BE2C (cell line): ENCODE measurements at regions not wholly inside any gene's neighbourhood (a gene's known extent, or its start where the extent isn't known, plus 50 kb on each side); places are given as distances from the start of the nearest gene placed in this dataset.

ENCODE experiments used
- DNase-seq: peaks from one replicate; pipeline ENCODE4 v3.0.0-alpha.2; 2020
- H3K27me3 ChIP-seq: fragments of 250-450 bp; sonication (Bioruptor Pico); 2 replicates; pipeline ENCODE4 v1.5.1; 2020; ENCODE audit warnings: mild to moderate bottlenecking
- H3K36me3 ChIP-seq: fragments of 250-450 bp; sonication (Bioruptor Pico); 2 replicates; pipeline ENCODE4 v1.5.1; 2020; ENCODE audit warnings: mild to moderate bottlenecking
- H3K4me1 ChIP-seq: fragments of 250-450 bp; sonication (Bioruptor Pico); 2 replicates; pipeline ENCODE4 v1.5.1; 2020
- H3K4me3 ChIP-seq: 2 replicates; pipeline ENCODE4 v1.5.1; 2011; ENCODE audit warnings: low read depth, low read length
- H3K9me3 ChIP-seq: fragments of 250-450 bp; sonication (Bioruptor Pico); 2 replicates; pipeline ENCODE4 v1.5.1; 2020
- TF ChIP-seq, protein P1 (sequence below): IDR thresholded peaks from 2 replicates; pipeline ENCODE4 v1.5.1; 2012; ENCODE audit warnings: mild to moderate bottlenecking, low read depth, low read length

DNA sequence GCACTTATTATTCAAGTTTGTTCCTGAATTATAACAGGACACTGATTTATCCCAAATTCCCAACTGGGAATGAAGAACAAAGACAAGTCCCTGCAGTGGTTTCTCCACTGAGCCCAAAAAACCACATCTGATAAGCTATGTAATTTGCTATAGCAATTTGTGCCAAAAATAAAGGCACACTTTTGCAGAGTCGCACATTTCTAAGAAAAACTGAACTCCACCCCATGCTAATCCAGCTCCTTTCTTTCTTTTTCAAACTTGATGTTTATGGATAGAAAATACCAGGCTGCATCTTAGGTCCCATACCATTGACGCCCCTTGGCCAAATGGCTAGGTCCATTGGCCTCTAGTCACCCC, 170.2 kb upstream of the CITED2 start:
- H3K4me1 ChIP-seq, result no peaks in the 10 kb centered on the region
- H3K9me3 ChIP-seq, result no peaks in the 10 kb centered on the region
- H3K36me3 ChIP-seq, result no peaks in the 10 kb centered on the region
- H3K4me3 ChIP-seq, result no peak overlapping the region
- DNase-seq, result no peak
- no peaks in the 10 kb centered on the region for H3K27me3 ChIP-seq
- TF ChIP-seq, protein P1, sequence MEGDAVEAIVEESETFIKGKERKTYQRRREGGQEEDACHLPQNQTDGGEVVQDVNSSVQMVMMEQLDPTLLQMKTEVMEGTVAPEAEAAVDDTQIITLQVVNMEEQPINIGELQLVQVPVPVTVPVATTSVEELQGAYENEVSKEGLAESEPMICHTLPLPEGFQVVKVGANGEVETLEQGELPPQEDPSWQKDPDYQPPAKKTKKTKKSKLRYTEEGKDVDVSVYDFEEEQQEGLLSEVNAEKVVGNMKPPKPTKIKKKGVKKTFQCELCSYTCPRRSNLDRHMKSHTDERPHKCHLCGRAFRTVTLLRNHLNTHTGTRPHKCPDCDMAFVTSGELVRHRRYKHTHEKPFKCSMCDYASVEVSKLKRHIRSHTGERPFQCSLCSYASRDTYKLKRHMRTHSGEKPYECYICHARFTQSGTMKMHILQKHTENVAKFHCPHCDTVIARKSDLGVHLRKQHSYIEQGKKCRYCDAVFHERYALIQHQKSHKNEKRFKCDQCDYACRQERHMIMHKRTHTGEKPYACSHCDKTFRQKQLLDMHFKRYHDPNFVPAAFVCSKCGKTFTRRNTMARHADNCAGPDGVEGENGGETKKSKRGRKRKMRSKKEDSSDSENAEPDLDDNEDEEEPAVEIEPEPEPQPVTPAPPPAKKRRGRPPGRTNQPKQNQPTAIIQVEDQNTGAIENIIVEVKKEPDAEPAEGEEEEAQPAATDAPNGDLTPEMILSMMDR, result no peak

DNA sequence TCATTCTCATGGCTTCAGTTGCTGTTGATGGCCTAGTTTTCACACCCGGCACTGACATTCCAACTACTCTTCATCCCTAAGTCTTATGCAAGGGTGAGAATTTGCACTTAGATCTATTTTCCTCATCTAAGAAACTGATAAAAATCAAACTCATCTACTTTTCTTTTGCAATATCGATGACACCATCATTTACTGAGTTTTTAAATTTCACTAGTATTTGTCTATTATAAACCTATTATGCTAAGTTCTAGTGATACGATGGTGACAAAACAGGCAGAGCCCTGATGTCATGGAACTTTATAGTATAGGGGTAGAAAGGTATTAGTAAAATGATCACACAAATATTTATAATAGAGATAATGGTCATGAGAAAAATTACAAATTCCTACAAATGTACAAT, 167.9 kb upstream of the CITED2 start:
- no peak for DNase-seq
- Histone ChIP-seq H3K9me3 (no peaks in the 10 kb centered on the region), H3K36me3 (no peaks in the 10 kb centered on the region), H3K4me1 (no peaks in the 10 kb centered on the region), H3K27me3 (no peaks in the 10 kb centered on the region), H3K4me3 (no peak overlapping the region)
- TF ChIP-seq, protein P1, result no peak

DNA sequence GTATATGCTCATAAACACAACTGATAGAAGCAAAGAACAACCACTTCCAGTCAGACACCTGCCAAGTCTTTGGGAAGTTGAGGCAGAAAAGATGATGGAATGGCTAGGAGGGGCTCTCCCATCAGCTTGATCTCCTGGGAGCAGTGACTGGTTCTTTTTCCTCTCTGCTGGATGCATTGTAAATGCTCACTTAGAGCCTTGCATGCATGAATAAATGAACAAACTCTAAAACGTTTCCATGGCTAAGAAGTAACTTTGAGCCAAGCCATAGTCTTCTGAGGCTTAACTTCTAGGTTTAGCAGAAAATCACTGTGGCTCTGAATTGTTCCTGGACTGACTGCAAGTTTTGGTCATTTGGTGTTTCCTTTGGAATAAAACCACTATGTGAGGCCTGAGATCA, 166.4 kb upstream of the CITED2 start:
- Histone ChIP-seq H3K36me3 (no peaks in the 10 kb centered on the region), H3K4me1 (no peaks in the 10 kb centered on the region), H3K9me3 (no peaks in the 10 kb centered on the region), H3K4me3 (no peak overlapping the region), H3K27me3 (no peaks in the 10 kb centered on the region)
- TF ChIP-seq, protein P1, result no peak
- DNase-seq, result no peak

DNA sequence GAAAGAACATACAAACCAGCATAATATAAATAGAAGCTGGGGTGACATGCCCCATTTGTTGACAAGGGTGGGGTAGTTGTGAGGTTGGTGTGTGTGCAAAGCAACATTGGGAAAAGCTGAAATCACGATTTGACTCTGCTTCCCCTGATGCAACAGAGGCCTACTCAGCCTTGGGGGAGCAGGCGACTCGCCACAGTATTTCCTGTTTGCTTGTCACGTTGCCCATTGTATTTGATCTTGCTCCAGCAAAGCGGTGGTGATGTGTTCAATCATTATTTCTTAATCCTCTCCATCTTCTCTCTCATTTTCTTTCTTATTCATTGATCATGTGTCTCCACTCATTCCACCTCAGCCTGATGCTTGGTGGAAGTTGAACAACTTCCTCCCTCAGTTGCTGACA, 165.8 kb upstream of the CITED2 start:
- no peak overlapping the region for H3K4me3 ChIP-seq
- no peaks in the 10 kb centered on the region for H3K4me1 ChIP-seq
- H3K27me3 ChIP-seq, result no peaks in the 10 kb centered on the region
- TF ChIP-seq, protein P1, result no peak
- DNase-seq, result no peak
- no peaks in the 10 kb centered on the region for H3K9me3 ChIP-seq
- no peaks in the 10 kb centered on the region for H3K36me3 ChIP-seq

DNA sequence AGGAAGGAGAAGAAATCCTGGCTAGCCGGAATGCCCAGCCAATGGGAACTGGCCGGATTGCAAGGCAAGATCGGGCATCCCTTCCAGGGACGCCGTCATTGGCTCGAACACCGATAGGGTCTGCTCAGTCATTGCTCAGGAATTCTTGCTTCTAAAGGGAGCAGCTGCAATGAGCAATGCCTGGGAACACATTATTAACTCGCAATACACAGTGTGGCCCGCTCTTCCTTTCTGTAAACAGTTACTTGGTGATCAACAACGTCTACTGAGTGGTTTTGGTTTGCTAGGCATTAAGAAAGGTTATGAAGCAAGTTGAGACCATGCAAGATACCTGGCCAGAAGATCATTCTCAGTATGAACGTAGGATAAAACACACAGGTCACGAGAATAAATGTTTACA, 165.4 kb upstream of the CITED2 start:
- Histone ChIP-seq H3K36me3 (no peaks in the 10 kb centered on the region), H3K4me3 (no peak overlapping the region), H3K9me3 (no peaks in the 10 kb centered on the region), H3K4me1 (no peaks in the 10 kb centered on the region), H3K27me3 (no peaks in the 10 kb centered on the region)
- DNase-seq, result no peak
- TF ChIP-seq, protein P1, result no peak

DNA sequence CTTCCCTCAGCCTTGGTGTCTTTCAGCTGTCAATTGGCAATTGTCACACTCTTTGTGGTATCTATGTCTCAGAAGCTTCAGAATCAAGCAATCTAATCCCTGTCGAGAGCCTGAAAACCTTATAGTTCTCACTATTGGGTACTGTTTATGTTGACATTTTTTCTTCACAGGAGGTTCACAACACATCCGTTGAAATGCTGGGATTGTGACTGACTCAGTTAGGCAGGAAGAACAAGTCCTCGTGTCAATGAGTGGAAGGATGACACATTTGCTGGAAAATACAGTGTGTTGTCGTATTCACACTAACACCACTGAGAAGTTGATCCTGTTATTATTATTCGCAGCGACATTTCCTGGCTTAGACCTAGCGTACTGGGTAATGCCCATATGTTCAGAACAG, 163.9 kb upstream of the CITED2 start:
- TF ChIP-seq, protein P1, result no peak
- no peak for DNase-seq
- H3K4me1 ChIP-seq, result no peaks in the 10 kb centered on the region
- no peak overlapping the region for H3K4me3 ChIP-seq
- H3K36me3 ChIP-seq, result no peaks in the 10 kb centered on the region
- H3K27me3 ChIP-seq, result no peaks in the 10 kb centered on the region
- no peaks in the 10 kb centered on the region for H3K9me3 ChIP-seq
